LNCaP clone FGC (cell line): ENCODE measurements at regions not wholly inside any gene's neighbourhood (a gene's known extent, or its start where the extent isn't known, plus 50 kb on each side); places are given as distances from the start of the nearest gene placed in this dataset.
"Not testable (repeated sequence)": the region's sequence is repeated elsewhere in the genome, so short reads cannot be mapped to it uniquely, and the experiment has no call there.

Experiments
- DNase-seq: peaks from one replicate; pipeline ENCODE4 v3.0.0-alpha.2; 2011; ENCODE audit warnings: low read depth
- H3K4me3 ChIP-seq: 2 replicates; pipeline ENCODE4 v1.5.1; 2011; ENCODE audit warnings: mild to moderate bottlenecking, low read depth, low read length, control low read depth
- TF ChIP-seq, protein P1 (sequence below): IDR thresholded peaks from 2 replicates; pipeline ENCODE4 v1.5.1; 2012; ENCODE audit warnings: mild to moderate bottlenecking; ENCODE audit not compliant: control insufficient read depth, insufficient read depth; ENCODE audit errors: extremely low read depth

DNA sequence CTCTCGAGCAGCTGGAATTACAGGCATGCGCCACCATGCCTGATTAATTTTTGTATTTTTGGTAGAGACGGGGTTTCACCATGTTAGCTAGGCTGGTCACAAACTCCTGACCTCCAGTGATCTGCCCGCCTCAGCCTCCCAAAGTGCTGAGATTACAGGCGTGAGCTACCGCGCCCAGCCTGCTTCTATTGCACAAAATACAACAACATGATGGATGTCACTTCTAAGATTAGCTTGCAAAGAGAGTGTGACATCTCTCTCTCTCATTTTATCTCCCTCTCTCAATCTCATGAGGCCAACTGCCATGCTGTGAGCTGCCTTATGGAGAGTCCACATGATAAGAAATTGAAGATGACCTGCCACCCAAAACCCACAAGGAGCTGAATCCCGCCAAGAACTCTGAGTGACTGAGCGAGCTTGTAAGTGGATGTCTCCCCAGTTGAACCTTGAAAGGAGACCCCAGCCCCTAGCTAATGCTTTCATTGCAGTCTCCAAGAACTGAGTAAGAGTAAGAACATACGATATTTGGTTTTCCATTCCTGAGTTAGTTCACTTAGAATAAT lies 458.5 kb downstream of the RBFOX1 start:
- TF ChIP-seq, protein P1, sequence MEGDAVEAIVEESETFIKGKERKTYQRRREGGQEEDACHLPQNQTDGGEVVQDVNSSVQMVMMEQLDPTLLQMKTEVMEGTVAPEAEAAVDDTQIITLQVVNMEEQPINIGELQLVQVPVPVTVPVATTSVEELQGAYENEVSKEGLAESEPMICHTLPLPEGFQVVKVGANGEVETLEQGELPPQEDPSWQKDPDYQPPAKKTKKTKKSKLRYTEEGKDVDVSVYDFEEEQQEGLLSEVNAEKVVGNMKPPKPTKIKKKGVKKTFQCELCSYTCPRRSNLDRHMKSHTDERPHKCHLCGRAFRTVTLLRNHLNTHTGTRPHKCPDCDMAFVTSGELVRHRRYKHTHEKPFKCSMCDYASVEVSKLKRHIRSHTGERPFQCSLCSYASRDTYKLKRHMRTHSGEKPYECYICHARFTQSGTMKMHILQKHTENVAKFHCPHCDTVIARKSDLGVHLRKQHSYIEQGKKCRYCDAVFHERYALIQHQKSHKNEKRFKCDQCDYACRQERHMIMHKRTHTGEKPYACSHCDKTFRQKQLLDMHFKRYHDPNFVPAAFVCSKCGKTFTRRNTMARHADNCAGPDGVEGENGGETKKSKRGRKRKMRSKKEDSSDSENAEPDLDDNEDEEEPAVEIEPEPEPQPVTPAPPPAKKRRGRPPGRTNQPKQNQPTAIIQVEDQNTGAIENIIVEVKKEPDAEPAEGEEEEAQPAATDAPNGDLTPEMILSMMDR = no peak
- no peak overlapping the region for H3K4me3 ChIP-seq
- DNase-seq = no peak

DNA sequence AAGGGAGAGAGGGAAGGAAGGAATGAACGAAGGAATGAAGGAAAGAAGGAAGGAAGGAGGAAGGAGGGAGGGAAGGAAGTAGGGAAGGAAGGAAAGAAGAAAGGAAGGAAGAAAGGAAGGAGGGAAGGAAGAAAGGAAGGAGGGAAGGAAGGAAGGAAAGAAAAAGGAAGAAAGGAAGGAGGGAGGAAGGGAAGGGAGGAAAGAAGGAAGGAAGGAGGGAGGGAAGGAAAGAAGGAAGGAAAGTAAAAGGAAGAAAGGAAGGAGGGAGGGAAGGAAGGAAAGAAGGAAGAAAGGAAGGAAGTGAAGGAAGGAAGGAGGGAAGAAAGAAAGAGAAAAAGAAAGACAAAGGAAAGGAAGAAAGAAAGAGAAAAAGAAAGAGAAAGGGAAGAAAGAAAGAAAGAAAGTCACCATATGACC lies 442.4 kb downstream of the RBFOX1 start:
- no peak for DNase-seq
- no peak overlapping the region for H3K4me3 ChIP-seq
- TF ChIP-seq, protein P1 = no peak

DNA sequence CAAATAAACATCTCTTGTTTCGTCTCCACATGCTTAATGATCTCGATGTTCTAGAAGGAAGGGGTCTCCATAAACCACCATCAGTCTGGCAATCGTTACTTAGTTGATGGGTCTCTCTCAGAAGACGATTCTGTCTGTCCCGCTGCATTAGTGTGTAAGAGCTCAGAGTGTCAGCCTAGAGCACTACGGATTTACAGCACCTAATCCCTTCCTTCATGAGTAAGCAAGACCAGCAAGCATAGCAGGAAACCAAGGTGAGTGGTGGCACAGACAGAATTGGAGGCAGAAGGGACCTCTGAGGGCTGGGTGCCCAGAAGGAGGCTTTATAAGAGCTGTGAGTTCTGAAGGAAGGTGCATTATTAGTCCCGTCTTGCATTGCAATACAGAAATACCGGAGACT lies 440.1 kb downstream of the RBFOX1 start:
- H3K4me3 ChIP-seq = no peak overlapping the region
- TF ChIP-seq, protein P1 = no peak
- DNase-seq = no peak

DNA sequence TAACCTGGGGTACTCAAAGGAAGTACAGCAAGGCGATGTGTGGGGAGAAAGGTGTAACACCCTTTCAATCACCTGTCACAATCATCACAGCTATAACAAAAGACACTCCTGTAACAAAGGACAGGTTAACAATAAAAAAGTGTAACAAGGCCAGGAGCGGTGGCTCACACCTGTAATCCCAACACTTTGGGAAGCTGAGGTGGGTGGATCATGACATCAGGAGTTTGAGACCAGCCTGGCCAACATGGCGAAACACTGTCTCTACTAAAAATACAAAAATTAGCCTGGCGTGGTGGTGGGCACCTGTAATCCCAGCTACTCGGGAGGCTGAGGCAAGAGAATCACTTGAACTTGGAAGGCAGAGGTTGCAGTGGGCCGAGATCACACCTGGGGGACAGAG lies 436.4 kb downstream of the RBFOX1 start:
- H3K4me3 ChIP-seq, DNase-seq: not testable (repeated sequence)

DNA sequence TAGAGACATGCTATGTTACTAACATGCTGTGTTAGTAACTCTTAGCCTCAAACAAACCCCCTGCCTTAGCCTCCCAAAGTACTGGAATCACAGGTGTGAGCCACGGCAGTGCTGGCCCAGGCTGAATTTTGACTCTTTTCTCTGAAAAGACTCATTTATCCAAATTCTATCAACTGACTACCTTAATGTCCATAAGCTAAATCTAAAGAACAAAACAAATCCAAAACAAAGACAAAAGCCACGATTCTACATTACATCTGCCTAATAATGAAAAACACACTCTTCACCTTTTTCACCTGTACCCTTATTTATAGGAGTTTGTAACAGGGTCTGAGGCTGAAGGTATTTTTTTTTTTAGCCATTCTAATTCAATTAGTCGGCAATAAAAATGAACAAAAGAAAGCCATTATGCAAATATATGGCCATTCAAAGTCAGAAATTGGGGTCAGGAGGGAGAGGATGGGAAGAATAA lies 432.5 kb downstream of the RBFOX1 start:
- no peak overlapping the region for H3K4me3 ChIP-seq
- no peak for DNase-seq
- TF ChIP-seq, protein P1 = no peak

DNA sequence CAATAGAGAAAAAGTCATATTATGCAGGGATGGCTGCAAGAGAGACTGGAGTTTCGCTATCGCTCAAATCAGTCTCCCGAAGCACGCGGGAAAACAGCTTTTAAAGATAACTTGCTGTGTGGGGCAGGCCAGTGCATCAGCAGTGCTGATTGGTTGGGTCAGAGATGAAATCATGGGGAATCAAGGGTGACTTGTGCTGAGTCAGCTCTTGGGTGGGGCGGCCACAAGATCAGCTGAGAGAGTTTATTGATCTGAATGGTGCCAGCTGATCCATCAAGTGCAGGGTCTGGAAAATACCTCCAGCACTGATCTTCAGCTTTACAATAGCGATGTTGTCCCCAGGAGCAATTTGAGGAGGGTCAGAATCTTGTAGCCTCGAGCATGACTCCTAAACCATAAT lies 430.5 kb downstream of the RBFOX1 start:
- H3K4me3 ChIP-seq = no peak overlapping the region
- DNase-seq = no peak
- TF ChIP-seq, protein P1 = no peak
